GM18517 (cell line): ENCODE measurements at regions not wholly inside any gene's neighbourhood (a gene's known extent, or its start where the extent isn't known, plus 50 kb on each side); places are given as distances from the start of the nearest gene placed in this dataset.

Experiments
- ATAC-seq: cut with Tn5 transposase; IDR thresholded peaks from one replicate; pipeline ENCODE4 v1.9.1; 2021; ENCODE audit warnings: mild to moderate bottlenecking, moderate library complexity; ENCODE audit not compliant: unreplicated experiment

DNA sequence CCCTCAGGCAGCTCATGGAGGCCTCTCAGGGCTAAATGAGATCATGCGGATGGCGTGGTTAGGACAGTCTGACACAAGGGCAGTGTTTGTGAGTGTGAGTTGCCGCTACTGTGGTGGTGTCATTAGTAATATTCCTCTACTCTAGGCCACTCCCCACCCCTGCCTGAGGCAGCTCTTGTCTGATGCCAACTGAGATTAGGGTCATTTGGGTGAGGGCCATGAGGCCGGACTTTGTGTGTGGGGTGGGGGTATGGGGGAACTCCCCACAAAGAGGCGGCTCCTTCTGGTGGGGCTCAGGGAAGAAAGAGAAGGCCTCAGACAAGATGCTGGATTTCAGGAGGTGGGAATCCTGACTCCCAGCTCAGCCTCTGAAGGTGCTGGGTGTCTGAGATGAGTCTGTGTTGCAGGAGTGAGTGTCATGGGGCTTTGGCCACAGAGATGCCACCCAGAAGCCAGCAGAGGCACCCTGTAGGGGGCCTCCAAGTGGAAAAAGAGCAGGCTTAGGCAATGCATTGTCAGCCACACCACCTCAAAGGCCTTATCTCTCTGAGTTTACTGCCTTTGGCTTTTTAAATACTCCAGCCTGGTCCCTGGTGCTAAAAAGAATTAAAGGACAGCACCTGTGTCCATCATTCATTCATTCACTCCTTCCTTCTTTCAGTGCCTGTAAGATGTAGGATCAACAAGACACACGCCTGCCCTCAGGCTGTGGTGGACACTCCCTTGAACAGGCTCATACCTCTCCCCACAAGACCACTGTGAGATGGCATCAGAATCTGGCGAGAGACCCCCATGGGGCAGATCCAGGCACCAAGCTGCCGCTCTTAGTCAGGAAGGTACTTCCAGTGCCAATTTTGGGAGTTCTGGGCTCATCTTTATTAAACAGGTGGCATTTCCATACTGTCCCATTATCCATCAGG, 175.2 kb downstream of the MRPL14 start:
- no peak for ATAC-seq

DNA sequence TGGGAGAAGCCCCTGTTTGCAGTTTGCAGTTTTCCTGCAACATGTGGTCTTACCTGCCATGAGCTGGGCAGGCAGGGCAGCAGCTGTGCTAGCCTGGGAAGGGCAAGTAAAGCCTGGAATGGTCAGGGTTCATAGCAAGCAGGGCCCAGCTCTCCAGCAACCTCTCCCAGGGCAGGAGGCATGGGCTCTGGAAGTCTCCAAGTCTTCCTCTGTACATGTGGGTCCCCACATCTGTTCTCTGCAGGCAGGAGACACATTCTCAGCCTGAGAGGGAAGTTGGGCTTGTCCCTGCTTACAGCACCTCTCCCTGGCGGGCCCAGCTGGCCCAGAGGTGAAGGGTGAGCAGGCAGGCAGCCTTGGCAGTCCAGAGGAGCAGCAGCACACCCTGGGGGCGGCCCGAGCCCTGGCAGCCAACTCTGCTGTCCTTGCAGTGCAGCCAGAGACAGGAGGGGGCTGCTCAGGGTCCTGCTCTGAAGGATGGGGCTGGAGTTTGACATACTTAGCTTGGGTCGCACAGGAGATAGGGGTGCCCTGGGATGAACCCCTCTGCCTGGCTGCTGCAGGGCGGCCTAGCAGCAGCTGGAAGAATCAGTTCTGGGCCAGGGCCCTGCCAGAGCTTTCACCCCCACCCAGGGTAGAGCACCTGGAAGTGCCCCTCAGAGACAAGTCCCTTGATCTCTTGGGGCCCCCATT, 176.0 kb downstream of the MRPL14 start:
- no peak for ATAC-seq

DNA sequence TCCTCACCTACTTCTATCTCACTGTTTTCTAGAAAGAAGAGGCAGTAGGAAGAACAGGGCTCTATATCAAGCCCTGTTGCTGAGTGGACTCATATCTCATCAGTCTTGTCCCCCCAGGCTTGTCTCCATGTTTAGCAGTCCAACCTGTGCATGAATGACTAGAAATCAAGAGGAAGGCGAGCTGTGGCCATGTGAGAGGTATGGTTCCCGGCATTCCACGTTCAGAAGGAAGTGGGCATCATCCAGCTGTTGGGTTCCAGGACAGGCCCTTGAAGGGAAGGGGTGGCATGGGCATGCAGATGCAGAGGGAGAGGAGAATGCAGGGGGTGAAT, 176.6 kb downstream of the MRPL14 start:
- no peak for ATAC-seq

DNA sequence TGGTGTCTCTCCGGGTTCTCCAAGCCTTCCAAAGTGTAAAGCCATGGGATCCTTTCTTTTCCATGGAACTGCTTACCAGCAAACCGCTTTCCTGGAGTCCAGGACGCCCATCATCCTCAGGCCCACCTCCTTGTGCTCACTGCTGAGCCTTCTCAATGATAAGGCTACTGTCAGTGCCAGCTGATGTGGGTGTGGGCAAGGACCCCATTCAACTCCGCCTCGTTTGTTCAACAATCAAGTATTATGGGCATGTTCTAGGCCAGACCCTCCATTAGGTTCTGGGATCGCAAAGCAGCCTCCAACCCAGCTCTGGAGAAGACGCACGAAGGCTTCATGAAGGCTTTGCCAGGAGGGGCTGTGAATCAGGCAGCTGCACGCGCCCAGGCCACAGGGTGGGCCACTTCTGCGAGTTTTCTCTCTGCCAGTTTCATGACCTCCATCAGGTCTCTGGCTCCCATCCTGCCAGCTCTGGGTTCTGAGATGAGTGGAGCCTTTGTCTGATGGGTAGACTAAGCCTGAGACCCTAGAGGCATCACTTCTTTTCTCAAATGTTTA, 177.1 kb downstream of the MRPL14 start:
- ATAC-seq: no peak

DNA sequence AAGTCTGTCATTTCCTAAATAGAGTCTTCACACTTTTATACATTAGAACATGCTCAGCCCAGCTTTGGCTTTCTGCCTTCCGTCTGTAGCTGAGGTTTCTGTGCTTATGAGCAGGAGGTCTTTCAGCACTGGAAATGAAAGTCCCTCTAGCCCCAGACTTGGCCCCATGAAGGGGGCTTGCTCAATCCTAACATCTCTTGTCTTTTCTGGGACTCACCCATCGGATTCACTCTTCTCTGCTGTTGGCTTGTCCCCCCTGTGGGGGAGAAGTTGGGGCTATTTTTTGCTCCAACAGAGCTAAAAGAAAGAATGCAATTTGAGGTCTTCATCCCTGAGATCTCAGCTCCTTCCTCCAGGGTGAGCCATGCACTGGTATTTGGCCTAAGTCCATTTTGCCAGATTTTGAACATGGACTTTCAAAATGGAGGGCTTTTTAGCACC, 177.7 kb downstream of the MRPL14 start:
- no peak for ATAC-seq

DNA sequence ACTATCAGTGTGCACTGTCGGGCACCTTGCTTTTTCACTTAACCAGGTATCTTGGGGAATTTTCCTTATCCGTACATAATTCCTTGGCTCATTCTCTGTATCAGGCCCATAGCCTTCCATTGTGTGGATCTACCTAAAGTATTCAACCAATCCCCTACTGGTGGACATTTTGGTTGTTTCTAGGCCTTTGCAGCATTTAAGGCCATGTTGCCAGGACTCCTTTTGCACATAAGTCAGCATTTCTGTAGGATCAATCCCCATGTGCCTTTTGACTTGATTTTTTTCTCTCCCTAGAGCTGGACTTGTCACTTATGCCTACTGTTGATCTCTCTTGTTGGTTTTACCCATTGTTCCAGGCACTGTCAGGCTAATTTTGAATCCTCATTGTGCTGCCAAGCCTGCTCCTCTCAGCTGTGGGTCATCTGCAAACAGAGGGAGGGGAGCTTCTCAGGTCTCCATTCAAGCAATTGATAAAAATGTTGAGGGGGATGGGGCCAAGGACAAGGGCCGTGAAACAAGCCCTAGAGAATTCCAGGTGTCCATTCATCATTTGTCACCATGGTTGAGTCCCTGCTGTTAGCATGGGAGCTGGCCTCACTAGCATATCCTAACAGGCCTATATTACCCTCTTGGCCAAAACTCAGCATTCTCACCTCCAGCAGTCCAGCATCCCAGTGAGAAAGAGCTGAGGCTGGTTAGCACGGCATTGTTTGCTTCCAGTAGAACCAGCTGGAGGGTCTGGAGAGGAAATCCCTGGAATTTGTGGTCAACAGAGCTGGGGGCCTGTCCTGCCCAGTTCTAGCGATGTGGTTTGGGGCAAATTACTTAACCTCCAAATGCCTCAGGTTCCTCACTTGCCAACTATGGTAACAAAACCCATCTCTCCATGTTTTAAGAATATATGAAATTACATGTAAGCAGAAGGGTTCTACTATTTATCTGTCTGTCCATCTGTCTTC, 178.4 kb downstream of the MRPL14 start:
- no peak for ATAC-seq

DNA sequence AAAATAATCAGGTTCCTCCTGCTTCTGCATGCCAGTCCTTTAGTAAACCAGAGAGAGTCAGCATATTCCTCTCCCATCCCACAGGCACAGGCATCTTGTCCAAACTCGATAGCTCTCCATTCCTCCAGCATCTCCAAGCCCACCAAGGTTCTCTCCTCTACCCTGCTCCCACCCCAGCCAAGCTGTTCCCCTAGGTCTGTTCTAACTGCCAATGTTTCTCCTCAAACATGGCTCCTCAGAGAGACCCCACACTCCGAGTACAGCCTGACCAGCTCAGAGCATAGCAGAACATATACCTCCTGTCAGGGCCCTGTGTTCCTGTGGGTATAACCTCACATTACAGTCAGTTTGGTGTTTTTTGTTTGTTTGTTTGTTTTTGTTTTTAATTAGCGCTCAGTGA, 177.8 kb downstream of the VEGFA start:
- no peak for ATAC-seq

DNA sequence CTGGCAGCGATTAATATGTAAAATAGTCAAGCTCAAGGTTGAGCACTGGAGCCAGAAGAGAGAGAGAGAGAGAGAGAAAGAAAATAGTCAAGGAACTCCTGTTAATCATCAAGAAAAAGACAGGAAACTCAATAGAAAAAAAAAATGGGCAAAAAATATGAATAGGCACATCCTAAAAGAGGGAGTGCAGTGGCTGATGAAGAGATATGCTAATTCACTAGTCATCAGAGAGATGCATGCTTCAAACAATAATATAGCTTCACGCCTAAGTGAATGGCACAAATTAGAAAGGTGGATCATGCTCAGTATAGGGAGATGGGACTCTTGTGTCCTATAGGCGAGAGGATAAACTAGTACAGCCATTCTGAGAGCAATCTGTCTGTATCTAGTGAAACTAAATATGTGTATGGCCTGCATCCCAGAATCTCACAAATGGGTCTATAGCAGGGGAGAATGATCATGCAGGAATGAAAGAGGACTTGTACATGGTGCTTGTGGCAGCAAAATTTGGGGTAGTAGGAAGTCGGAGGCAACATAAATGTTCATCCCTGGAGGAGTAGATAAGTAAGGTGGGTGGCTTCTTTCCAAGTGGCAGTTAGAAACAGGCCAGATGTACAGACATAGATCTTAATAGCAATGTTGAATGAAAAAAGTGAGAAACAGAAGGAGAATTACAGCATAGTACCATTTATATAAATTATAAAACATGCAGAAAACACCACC, 176.8 kb downstream of the VEGFA start:
- no peak for ATAC-seq

DNA sequence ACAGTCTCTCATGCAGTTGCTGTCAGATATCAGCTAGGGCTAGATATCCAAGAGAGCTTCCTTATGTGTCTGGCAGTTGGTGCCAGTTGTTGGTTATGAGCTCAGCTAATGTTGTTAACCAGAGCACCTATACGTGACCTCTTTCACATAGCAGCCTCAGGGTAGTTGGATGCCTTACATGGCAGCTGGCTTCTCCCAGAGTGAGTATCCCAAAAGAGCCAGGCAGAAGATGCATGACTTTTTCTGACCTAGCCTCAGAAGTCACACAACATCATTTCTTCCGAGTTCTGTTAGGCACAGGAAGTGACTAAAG, 175.7 kb downstream of the VEGFA start:
- ATAC-seq: no peak

DNA sequence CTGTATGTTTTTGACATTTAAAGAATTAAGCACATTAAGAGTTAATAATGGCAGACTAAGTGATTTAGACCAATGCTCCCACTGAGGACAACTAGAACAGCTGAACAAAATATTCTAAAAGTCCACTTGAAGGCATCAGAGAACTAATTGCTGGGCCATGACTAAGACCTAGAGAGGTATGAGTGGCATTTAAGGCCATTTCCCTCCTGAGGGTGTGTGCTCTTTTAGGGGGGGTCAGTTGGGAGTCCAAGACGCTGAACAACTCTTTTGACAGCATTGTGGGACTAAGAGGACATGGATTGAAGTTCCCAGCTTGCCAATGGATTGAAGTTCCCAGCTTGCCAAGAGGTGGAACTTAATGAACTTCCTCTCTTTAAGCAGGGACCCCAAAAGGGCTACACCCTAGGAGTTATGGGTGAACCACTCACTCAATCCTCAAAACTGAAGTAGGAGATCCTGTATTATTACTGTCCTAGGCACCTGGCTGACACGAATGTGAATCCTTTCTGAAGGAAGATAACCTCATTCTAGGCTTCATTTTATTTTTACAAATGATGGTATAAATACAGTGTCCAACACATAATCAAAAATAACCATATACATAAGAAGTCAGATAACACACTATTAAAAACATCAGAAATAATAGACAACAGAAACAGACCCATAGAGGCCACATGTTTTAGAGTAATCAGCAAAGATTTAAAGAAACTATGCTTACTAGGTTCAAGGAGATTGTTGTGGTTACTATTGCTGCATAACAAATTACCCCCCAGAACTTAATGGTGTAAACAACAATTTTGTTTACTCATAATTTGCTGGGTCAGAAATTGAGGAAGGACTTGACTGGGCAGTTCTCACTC, 175.1 kb downstream of the VEGFA start:
- no peak for ATAC-seq

DNA sequence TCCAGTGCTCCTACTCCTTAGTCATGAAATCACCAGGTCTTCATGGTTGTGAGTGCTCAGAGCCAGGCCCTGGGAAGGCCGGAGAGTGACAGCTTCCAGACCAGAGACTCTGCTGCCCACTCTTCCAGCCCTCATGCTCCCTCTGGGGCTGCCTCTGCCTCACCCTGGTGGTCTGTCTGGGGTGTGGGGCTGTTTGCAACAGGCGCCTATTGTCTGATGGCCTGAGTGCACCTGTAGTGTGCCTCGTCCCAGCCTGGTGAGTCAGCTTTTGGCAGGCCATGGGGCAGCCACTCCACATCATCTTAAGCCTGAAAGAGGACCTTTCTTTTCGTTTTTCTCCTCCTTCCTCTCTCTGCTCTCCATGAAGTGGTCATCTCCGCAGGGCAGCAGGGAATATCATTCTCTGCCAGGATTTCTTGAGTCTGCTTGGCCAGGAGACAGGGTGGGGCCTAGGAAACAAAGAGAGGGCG, 173.8 kb downstream of the VEGFA start:
- ATAC-seq: no peak

DNA sequence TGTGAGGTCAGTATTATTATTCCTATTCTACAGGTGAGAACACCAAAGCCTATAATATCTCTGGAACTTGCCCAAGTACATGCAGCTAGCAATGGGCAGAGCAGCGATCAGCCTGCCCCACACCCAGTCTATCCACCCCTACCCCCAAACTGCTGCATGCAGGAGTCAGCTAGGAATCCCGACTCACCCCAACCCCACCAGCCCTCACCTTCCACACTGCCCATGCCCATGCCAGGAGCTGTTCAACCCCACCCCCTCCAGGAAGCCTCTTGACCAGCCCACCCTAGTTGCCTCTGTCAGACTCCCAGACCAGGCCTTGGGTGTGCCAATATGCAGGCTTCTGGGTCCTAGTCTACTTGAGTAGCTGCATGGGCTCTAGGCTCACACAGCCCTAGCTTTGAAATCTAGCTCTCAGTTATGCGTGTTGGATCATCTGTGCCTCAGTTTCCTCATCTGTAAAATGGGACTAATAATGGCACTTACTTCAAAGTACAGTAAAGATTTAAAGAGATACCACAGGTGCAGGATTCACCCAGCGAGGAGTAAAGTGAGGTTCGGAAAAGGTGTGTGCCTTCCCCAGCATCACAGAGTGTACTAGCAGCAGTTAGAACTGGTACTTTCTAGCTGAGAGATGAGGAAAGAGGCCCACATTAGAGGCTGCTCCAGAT, 173.2 kb downstream of the VEGFA start:
- ATAC-seq: no peak

DNA sequence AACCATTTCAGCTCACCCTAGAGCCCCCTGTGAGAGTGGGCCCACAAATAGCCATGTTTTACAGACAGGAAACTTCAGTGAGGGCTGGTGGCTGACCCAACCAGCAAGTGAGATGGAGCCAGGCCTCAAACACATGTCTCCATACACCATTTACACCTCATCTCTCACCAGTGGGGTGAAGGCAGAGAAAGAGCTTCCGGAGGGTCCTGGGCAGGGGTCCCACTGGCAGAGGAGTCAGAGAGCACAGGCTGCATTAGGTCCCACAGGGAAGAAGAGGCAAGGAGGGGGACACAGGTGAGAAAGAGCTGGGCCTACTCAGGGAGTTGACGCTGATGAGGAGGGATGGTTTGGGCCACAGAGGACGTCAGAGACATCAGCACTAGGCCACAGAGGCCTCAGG, 172.6 kb downstream of the VEGFA start:
- no peak for ATAC-seq

DNA sequence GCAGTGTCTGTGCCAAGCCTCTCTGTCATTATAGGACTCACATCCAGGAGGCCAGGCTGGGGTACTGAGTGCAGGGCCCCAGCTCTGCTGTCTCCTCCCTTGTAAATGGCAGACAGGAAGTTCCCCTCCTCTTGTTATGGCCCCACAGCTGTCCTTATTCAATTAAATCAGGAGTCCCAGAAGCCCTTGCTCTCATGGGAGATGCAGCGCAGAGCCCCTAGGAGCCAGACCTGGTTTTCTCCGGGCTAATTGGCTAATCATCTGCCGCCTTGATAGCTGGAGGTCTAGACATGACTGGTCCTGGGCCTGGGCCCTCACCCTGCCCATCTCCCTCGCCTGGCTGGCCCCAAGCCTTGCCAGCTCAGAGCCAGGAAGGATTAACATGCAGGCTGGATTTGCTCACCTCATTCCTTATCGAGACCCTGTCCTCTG, 172.0 kb downstream of the VEGFA start:
- ATAC-seq: no peak

DNA sequence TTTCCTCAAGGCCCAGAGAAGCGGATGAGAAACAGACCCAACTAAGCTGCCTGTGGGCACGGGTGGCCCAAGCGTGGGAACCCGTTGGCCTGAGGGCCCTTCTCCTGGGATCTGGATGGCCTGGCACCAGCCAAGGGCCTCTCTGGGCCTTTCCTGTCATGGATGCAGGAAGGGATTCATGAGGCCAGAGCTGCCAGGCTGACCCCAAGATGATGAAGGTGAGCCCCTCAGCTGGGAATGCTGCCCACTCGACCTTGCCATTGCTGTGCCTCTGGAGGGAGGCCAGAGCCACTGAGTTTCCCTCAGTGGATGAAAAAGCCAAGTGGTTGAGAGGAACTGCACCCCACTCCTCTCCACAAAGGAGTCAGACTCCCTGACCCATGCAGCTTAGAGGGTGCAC, 171.2 kb downstream of the VEGFA start:
- no peak for ATAC-seq

DNA sequence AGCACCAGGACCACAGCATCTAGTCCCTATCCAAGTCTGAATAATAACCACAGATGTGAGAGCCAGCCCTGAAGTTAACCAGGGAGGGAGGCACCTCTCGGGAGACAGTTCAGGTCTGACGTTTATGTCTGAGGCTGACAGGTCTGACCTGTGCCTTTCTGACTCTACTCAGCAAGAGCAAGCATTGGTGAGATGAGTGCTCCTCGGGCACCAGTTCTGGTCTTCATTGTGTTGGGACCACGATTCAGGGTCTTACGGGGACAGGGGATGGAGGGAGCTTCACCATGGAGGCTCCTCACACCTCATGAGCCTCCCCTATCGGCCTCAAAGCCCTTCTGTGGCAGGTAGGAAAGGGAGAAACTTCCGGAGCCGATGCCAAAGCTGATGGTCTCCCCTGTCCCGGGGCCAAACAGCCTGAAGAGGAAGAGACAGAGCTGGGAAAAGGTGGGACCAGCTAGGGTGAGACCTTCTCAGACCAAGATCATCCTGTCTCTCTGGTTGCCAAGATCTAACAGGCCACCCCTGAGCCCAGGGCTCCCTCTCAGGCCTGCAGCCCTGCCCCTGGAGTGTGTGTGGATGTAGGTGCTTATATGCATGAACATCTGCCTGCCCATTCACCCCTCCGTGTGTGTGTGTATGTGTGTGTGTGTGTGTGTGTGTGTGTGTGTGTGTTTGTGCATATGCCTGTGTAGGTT, 170.5 kb downstream of the VEGFA start:
- no peak for ATAC-seq

DNA sequence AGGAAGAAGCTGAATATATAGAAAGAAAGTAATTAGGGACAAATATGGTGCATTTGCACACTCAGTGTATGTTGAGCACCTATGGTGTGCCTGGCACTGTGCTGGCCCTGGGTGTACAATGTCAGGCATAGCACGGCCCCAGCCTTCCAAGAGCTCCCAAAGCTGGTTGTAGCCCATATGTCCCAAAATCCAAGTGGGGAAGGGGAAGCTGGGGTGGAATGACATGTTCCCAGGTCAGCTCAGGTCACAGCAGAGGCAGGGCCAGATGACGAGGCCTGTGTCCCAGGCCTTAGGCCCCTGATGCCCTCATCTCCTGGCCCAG, 170.0 kb downstream of the VEGFA start:
- no peak for ATAC-seq

DNA sequence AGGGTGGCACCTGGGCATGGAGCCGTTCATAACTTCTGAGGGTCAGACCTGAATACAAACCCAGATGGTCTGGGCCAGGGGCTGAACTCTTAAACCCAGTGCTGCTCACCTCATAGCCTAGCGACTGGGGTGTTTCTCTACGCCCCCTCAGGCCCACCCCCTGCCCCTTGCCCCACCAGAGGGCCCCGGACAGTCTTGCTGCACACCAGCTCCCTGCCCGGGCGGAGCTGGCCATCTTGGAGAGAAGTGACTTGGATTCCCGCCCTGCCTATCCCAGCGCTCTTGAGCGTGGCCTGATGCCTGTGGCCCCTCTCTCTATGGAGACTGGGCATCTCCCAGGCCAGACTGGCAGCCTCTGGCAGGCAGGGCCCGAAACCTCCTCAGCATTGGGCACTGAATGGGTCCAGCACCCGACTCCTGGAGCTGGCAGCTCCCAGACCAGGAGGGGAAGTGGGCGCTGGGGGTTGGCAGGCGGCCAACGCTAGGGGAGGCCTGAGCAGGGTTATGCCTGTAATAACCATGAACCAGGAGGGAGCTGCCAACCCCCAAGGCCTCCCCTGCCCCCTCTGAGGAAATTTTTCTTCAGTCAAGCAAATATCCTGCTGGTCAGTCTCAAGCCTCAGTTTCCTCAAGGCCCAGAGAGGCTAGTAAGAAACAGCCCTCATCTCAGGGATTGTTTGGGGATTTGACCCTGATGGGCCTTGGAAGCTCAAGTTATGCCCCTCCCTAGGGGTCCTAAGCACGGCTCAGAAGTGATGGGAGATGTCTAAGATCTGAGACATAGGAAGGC, 169.5 kb downstream of the VEGFA start:
- no peak for ATAC-seq
